Stimulated activated CD8-positive, alpha-beta memory T cell treated with anti-CD3 and anti-CD28 coated beads, Interleukin-15, amount 100 ng/mL, for 1 hour (primary cell): ENCODE measurements at regions not wholly inside any gene's neighbourhood (a gene's known extent, or its start where the extent isn't known, plus 50 kb on each side); places are given as distances from the start of the nearest gene placed in this dataset.

Experiments used
- DNase-seq: peaks from one replicate; pipeline ENCODE4 v3.0.0-alpha.2; 2020; ENCODE audit warnings: low read depth

DNA sequence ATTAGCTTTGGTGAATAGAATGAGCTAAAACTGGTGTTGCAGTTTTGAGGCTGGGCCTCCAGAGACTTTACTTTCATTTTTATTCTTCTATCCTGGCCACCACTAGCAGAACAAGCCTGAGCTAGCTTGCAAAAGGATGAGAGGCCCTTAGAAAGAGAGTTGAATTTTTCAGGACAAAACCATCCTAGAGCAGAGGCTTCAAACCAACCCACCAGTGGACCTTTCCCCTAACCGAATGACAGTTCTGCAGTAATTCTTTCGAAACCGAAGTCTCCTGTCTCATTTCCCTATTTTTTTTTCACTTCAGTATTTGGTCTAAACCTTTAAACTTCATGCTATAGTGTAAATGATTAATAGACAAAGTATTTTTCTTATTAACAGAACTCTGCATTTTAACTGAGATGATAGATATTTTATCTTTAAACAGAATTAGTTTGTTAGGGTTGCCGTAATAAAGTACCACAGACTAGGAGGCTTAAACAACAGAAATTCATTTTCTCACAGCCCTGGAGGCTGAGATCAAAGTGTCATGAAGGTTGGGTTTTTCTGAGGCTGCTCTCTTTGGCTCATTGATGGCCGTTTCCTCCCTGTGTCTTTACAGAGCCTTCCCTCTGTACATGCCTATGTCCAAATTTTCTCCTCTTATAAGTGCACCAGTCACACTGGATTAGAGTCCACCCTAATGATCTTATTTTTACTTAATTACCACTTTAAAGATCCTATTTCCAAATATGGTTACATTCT, 80.6 kb upstream of the PAK5 start:
- DNase-seq = no peak

DNA sequence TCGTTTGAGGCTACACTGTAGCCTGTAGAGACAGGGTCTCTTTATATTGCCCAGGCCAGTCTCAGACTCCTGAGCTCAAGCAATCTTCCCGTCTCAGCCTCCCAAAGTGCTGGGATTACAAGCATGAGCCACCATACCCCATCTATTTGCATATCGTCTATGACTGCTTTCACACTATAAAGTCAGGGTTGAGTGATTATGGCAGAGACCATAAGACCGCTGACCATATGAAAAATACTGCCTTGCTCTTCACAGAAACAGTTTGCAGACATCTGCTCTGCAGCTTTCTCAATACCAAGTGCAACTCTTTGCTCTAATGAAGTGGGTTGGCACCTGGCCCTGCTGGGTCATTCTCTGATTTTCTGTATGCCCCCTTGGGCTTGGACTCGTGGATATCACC, 79.5 kb upstream of the PAK5 start:
- no peak for DNase-seq

GRCh38 chr20:9916761-9917160, 77.9 kb upstream of the PAK5 start:
- no peak for DNase-seq

DNA sequence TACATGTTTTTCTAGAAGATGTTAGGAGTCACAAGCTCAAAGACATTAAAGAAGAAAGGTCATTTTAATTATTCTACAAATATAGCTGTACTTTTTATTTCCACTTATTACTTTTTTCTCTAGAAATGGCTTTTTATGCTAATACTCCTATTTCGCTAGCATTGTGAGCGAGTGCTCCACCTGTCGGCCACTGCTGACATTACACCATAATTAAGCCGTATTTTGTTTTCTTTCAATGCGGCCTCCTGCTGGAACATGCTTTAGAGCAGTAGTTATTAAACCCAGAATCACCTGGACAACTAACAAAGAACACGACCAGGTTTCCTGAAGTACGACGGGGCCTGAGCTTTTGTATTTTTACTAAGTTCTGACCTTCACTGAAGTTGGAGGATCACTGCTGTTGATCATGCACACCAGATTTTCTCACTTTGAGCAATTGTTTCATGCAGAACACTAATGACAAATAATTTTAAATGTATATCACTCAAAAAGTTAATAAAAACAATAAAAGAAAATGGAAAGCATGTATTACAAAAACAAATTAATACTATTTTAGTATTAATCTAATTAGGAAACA, 74.1 kb upstream of the PAK5 start:
- DNase-seq = peak; percentile 4

DNA sequence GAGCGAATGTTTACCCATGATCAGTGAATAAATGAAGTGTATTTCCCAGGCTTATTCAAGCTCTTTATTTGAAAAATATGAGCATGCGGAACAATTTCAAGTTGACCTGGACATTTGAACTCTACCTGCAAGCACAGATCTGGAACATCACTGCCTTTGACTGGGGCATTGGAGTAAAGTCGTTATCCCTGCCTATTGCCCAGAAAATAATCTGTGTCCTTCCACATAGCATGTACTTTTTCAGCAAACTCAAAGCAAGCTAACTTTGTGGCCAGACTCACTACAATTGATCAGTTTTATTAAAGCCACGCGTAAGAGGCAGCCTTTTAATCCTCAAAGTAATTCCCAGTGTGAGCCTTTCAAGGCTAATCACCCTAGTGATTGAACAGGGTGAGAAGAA, 73.4 kb upstream of the PAK5 start:
- DNase-seq = no peak

DNA sequence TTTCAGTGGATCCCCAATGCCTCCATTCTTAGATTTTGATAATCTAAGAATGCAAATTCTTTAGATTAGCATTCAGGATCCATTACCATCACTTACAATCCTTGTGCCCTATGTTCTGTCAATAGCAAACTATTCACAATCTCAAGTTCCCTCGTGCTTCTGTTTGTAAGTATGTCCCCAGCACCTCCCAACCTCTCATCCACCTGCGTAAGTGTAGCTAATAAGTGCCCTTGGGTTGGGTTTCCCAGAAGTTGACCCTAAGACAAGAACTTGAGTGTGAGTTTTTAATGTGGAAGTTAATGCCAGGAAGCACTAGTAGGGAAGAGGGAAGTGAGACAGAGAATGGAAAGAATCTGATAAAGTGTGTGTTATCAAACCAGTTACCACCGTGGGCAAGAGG, 72.6 kb upstream of the PAK5 start:
- DNase-seq = no peak

- no peak for DNase-seq
Measured at GRCh38 chr20:9909167-9909566, 70.3 kb upstream of the PAK5 start.

DNA sequence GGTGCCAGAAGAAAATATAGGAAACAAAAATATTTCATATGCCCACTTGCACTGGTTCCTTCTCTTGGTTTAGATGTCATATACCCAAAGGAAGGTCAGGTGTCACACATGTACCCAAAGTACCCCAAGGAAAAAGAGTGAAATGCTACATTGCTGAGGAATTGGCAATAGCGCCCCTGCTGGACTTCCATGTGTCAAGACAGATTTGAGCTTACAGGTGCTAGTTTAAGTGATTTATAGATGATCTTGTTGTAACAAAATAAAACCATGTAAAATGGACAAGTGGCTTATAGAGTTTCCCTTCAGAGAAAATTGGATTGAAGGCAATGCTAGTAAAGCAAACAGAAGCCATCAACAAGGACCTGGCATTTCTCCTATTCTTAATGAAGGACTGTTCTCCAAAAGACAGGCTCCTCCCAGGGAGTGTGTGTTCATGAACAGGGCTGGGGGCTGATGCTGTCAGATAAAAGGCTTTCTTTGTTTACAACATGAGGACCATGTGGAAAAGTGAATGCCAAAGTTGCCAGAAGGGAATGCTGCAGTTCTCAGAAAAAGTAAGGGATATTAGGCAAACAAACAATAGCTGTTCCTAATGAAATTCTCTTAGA, 64.3 kb upstream of the PAK5 start:
- DNase-seq = no peak

DNA sequence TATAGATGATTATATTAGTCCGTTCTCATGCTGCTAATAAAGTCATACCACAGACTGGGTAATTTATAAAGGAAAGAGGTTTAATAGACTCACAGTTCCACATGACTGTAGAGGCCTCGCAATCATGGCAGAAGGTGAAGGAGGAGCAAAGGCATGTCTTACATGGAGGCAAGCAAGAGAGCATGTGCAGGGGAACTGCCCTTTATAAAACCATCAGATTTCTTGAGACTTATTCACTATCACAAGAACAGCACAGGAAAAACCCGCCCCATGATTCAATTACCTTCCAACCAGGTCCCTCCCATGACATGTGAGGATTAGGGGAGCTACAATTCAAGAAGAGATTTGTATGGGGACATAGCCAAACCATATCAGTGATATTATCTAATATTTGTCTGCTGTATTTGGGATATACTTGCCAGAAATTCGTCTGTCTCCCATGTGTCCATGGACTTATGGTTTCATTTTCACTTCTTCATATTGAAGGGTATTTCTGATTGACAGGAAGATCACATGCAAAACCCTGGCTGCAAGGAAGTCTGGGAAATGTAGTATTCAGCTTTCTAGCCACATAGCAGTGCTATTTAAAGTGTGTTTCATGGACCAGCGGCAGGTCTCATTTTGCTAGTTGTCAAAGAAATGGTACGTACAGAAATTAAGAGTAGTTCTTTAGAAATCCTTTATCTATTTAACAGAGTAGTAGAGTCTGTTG, 50.5 kb upstream of the PAK5 start:
- no peak for DNase-seq
